Glutamatergic neuron (in vitro differentiated cells): ENCODE measurements at regions not wholly inside any gene's neighbourhood (a gene's known extent, or its start where the extent isn't known, plus 50 kb on each side); places are given as distances from the start of the nearest gene placed in this dataset.

Experiments used
- DNase-seq: peaks from one replicate; pipeline ENCODE4 v3.0.0; 2022
- H3K27ac Mint-ChIP-seq: one replicate; pipeline ENCODE4 v1.8.0; 2020; ENCODE audit warnings: mild to moderate bottlenecking, mixed read lengths, inconsistent platforms; ENCODE audit not compliant: unreplicated experiment
- H3K27me3 Mint-ChIP-seq: one replicate; pipeline ENCODE4 v1.8.0; 2020; ENCODE audit warnings: mild to moderate bottlenecking, moderate library complexity, mixed read lengths, inconsistent platforms; ENCODE audit not compliant: unreplicated experiment
- H3K36me3 Mint-ChIP-seq: one replicate; pipeline ENCODE4 v1.8.0; 2020; ENCODE audit warnings: mild to moderate bottlenecking, mixed read lengths, inconsistent platforms; ENCODE audit not compliant: unreplicated experiment
- H3K4me1 Mint-ChIP-seq: one replicate; pipeline ENCODE4 v1.8.0; 2020; ENCODE audit warnings: mild to moderate bottlenecking, low read depth, mixed read lengths, inconsistent platforms; ENCODE audit not compliant: unreplicated experiment
- H3K4me3 Mint-ChIP-seq: one replicate; pipeline ENCODE4 v1.8.0; 2020; ENCODE audit warnings: mild to moderate bottlenecking, mixed read lengths, inconsistent platforms; ENCODE audit not compliant: unreplicated experiment
- H3K9me3 Mint-ChIP-seq: one replicate; pipeline ENCODE4 v1.8.0; 2020; ENCODE audit warnings: mild to moderate bottlenecking, moderate library complexity, mixed read lengths, inconsistent platforms; ENCODE audit not compliant: unreplicated experiment
- CTCF ChIP-seq: fragments of 200-600 bp; sonication (generic); IDR thresholded peaks from one replicate; pipeline ENCODE4 v1.5.0; 2021; ENCODE audit not compliant: partially characterized antibody, unreplicated experiment

GRCh38 chr16:85557971-85558657, 55.0 kb upstream of the GSE1 start:
- Mint-ChIP-seq H3K4me3 (peak overlapping the region; percentile 99), H3K9me3 (peaks cover 54% of the 10 kb centered on the region), H3K36me3 (no peaks in the 10 kb centered on the region), H3K27ac (peak overlapping the region; percentile 92), H3K4me1 (peaks cover 34% of the 10 kb centered on the region), H3K27me3 (peaks cover 45% of the 10 kb centered on the region)
- TF ChIP-seq CTCF, result no peak
- no peak for DNase-seq

- Mint-ChIP-seq H3K4me1 (peaks cover 48% of the 10 kb centered on the region), H3K9me3 (peaks cover 47% of the 10 kb centered on the region), H3K36me3 (no peaks in the 10 kb centered on the region), H3K4me3 (peak overlapping the region; percentile 99), H3K27me3 (peaks cover 45% of the 10 kb centered on the region), H3K27ac (peak overlapping the region; percentile 96)
- no peak for DNase-seq
- no peak for TF ChIP-seq CTCF
Measured at GRCh38 chr16:85560932-85561247, 52.2 kb upstream of the GSE1 start.

- Mint-ChIP-seq H3K9me3 (peaks cover 47% of the 10 kb centered on the region), H3K4me3 (peak overlapping the region; percentile 99), H3K4me1 (peaks cover 53% of the 10 kb centered on the region), H3K27me3 (peaks cover 45% of the 10 kb centered on the region), H3K36me3 (no peaks in the 10 kb centered on the region), H3K27ac (peak overlapping the region; percentile 96)
- DNase-seq, result no peak
- TF ChIP-seq CTCF, result no peak
Measured at GRCh38 chr16:85561248-85562092, 51.7 kb upstream of the GSE1 start.

- H3K27ac Mint-ChIP-seq, result peak overlapping the region; percentile 96
- H3K4me1 Mint-ChIP-seq, result peaks cover 56% of the 10 kb centered on the region
- H3K36me3 Mint-ChIP-seq, result no peaks in the 10 kb centered on the region
- peaks cover 47% of the 10 kb centered on the region for H3K9me3 Mint-ChIP-seq
- no peak for TF ChIP-seq CTCF
- peaks cover 47% of the 10 kb centered on the region for H3K27me3 Mint-ChIP-seq
- peak; percentile 78 for DNase-seq
- H3K4me3 Mint-ChIP-seq, result peak overlapping the region; percentile 85
Measured at GRCh38 chr16:85562093-85562786, 50.9 kb upstream of the GSE1 start.

GRCh38 chr16:85563034-85563433, 50.1 kb upstream of the GSE1 start:
- Mint-ChIP-seq H3K9me3 (peaks cover 40% of the 10 kb centered on the region), H3K4me3 (peak overlapping the region; percentile 85), H3K27ac (peak overlapping the region; percentile 96)

More at GRCh38 chr16:85563034-85563433, 50.1 kb upstream of the GSE1 start:
- no peaks in the 10 kb centered on the region for H3K36me3 Mint-ChIP-seq
- peaks cover 60% of the 10 kb centered on the region for H3K4me1 Mint-ChIP-seq
- peaks cover 41% of the 10 kb centered on the region for H3K27me3 Mint-ChIP-seq
- no peak for TF ChIP-seq CTCF
- no peak for DNase-seq
